GM18909 (cell line): ENCODE measurements at regions not wholly inside any gene's neighbourhood (a gene's known extent, or its start where the extent isn't known, plus 50 kb on each side); places are given as distances from the start of the nearest gene placed in this dataset.
A peak's percentile ranks its signal among the peaks of the same experiment; 100 is the strongest.

Experiments used
- ATAC-seq: cut with Tn5 transposase; IDR thresholded peaks from one replicate; pipeline ENCODE4 v1.9.1; 2021; ENCODE audit warnings: mild to moderate bottlenecking; ENCODE audit not compliant: unreplicated experiment, poor library complexity

DNA sequence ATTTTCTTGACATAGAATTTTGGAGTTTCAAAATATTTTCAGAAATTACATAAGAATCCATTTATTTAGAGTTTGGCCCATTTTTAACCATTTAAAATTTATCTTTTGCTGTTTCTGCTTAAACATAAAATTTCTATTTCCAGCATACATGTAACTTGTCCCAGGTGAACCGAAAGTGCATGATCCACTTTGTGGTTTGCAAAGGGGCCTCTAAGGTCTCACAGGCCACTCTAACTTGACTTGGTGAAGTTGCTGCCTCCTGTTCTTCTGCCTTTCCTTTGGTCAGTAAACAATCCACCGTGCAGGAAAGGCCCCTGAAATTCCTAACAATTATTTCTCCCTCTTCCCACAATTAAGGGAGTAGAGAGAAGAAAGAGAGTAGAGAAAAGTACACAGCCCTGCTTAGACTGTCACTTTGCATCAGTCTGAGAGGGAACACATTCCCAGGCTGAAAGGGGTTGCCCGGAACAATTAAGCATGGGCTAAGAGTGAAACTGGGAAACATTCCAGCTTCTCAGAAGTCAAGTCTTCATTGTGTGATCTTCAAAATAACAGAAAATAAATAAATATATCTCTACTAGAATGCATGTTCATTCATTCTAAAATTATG, 79.5 kb upstream of the SEMA3A start:
- ATAC-seq: no peak

DNA sequence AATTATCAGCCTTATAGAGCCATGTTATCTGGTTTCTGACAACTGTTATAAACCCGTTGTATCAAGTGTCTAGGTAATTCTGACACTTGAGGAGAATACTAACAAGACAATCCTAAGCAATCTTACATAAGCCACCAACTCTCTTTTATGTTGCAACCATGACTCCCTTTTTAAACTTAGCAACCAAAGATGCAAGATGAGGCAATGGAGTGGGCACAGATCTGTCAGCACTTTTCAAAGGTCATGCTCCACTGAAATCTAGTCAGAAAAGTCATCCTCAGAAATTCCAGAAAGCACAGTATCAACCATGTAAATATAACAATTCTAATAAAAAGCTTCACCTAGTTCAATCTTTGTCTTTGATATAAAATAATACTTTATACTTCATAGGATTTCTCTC, 77.0 kb upstream of the SEMA3A start:
- ATAC-seq: no peak

DNA sequence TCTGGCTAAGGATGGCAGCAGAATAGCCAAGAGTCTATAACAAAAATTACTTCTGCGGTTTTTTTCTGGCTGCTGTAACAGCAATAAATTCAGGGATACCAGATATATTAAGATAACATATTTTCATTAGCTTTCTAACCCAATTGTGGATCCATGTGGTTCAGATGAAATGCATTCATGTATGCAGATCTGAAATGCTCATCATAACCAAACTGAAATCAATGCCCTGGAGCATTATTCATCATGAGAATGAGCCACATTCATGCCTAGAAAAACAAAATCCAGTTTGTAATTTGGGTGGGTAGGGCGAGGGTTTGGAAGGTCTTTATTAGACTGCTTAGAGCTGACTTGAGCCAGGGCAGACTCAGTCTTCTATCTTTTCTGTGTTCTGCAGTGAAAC, 69.8 kb upstream of the SEMA3A start:
- no peak for ATAC-seq

DNA sequence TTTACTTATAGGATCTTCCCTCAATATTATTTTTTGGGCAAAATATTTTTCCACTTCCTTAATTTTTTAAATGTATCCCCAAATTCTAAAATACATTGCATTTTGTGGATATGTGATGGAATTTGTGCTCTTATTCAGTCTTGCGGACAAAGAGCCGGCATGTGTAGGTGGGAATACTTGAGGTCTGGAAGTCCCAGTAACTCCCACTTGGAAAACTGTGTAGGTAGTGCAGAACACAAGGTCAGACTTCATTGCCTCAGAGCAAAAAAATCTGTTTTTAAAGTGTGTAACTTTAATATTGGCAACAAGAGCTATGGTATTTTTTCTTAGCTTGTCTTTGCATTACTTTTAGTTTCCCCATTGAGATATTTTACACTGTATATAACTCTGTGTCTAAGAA, 68.5 kb upstream of the SEMA3A start:
- ATAC-seq: no peak

DNA sequence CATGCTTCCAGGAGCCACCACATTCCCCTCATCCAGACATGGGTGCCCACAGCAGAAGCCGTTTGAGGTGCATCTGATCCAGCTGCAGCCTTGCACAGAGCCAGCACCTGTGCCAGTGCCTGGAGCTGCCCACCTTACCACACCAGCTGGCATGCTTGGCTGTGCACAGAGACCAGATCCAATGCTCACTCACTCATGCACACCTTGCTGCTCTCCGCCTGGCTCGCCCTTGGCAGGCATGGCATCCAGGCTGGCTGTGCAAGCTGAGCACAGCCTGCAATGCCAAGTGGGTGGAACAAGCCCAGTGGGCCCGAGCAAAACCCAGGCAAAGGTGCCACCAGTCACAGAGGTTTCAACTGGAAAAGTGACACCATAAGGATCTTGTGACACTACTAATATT, 66.9 kb upstream of the SEMA3A start:
- no peak for ATAC-seq

DNA sequence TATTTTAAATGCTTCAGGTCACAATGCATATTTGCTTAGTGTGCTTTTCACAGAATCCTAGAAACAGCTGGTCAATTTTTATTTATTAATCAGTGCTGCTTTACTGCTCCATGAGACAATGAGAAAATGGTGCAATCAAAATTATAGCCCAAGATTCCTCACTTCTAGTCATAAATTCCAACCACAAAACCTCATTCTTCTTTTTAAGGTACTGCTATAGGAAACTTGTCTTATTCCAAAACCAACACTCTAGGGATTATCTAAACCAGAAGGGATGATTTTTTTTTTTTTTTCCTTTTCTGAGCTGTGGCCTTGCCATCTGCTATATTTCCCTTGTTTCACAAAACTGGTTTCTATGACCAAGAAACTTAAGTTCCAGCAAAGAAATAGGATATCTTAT, 64.0 kb upstream of the SEMA3A start:
- no peak for ATAC-seq

DNA sequence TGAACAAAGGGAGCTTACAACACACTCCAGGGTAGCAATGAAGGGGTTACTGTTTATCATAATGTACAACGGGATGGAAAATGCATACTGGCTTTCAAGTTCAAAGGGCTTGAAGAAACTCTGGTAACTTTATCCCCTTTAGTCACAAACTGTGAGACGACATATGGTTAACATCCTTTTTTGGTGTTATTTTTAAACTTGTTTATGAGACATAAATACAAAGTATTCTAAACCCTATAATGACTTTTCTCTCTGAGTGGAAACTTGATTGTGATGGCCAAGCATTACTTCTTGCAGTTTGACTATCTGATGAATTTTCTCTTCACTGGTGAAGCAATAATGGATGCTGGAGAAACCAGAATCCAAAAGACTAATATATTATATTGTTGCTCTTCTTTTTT, 62.0 kb upstream of the SEMA3A start:
- no peak for ATAC-seq

DNA sequence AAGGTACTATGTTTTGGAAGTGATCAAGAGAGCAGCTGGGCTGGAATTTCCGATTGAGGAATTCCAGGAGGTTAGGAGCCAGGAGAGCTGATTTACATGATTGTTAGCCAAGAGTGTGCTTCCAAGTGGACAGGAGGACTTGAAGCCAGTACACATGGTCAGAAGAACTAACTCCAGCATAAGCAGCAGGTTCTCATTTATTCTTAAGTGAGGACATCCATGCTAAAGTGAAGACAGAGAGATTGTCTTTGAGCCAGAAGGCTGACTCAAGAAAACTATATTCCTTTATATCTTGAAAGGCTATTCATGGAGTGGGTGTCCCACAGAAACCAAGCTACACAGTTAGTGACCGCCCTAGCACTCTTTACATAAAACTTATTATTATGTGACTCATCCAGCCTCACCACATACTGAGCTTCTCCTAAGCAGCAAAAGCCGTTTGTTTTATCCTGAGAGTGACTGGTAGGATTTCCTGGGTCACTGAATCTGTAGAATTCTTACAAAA, 56.7 kb upstream of the SEMA3A start:
- no peak for ATAC-seq

DNA sequence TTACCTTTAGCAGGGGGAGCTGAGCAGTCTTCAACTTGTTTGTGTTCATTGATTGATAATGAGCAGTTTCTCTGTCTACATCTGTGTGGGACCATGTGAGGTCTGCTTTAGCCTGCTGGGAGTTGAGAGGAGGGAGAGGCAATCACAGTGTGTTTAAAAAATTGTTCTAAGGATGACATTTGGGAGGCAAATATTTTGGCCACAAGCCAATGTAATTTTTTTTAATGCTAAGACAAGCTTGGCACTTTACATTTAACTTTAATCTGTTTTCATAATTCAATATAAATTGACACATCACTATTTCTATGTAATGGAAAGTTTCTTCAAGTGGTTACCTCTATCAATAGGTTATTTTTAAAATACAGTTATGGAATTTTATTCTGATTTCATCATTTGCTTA, 55.9 kb upstream of the SEMA3A start:
- ATAC-seq: no peak

DNA sequence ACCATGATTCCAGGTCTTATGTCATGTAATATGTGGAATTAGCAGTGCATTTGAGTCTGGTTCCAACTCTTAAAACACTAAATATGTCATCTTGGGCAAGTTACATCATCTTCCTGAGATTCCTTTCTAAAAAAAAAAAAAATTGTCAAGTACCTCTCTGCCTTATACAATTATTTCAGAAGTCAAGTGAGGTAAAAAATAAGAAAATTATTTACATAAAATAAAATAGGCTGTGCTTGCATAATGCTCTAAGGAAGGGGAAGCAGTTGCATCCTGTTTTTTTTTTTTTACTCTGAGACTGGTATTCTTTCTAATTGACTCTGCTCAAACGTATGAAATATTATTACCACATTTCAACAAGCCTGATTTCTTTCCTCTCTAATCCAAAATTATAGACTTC, 55.1 kb upstream of the SEMA3A start:
- no peak for ATAC-seq

DNA sequence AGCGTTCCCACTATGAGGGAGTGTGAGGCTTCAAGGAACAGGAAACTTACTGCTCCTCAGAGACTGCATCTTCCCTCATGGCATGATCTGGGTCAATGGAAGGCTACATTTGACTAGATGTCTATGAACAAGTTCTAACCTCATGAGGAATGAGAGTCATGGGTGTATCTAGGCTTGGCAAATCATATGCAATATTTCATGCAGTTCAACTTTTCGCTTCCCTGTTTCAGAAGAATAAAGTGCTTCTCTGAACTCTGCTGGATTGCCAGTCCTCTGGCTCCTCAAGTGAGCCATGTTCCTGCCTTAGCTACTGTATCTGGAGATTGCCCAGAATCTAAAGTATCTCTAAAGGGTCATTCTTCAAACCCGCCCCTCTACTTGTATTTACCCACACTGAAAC, 54.3 kb upstream of the SEMA3A start:
- ATAC-seq: no peak

DNA sequence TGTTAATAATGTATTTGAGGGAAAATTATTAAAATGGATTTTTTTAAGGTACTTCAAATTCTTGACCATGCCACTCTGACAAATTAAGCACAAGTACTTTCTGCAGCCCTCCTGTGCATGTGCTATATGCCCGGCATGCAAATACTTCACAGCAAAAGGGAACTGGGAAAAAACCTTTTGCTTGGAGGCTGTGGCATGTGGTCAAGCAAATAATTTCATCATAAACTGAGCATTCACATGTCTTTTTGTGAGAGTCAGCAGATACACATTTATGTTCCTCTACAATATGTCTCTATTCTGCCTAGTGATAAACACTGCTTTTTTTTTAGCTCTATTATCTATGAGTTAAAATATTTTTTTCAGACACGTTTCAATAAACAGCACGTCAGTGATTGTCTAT, 53.7 kb upstream of the SEMA3A start:
- ATAC-seq: peak; percentile 78

DNA sequence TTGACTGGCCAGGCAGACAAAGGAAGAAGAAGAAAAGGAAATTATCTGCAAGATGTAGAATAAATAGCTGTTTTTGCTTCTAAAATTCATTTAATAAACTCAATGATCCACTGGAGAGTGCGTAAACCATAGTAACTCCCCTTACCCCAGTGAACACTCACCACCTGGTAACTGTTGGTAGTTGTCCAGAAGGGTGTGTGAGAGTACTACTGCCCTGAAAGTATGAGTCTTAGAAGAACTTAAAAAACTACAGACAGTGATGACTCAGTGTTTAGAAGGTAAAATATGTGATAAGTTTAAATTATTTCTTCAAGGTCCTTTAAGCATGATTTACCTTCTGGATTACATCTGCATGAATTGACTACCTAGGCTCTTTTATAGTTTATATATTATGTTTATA, 53.0 kb upstream of the SEMA3A start:
- ATAC-seq: no peak

DNA sequence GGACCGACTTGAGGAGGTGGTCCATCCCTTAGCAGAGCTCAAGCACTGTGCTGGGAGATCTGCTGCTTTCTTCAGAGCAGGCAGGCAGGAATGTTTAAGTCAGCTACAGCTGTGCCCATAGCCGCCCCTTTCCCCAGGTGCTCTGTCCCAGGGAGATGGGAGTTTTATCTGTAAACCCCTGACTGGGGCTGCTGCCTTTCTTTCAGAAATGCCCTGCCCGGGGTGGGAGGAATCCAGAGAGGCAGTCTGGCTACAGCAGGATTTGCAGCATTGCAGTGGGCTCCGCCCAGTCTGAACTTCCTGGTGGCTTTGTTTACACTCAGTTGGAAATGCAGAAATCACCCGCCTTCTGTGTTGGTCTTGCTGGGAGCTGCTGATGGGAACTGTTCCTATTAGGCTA, 51.2 kb upstream of the SEMA3A start:
- ATAC-seq: no peak
